H9 (cell line): ENCODE measurements at regions not wholly inside any gene's neighbourhood (a gene's known extent, or its start where the extent isn't known, plus 50 kb on each side); places are given as distances from the start of the nearest gene placed in this dataset.

Source experiments
- DNase-seq: peaks from one replicate; pipeline ENCODE4 v3.0.0-alpha.2; 2017
- H2AFZ ChIP-seq: one replicate; pipeline ENCODE4 v1.6.1; 2013; ENCODE audit warnings: mild to moderate bottlenecking, low read length, control low read depth, moderate library complexity
- H2AK5ac ChIP-seq: 2 replicates; pipeline ENCODE4 v1.6.1; 2013; ENCODE audit warnings: low read length, control low read depth, mixed read lengths; ENCODE audit not compliant: insufficient read length
- H2BK120ac ChIP-seq: one replicate; pipeline ENCODE4 v1.6.1; 2013; ENCODE audit warnings: low read depth, mild to moderate bottlenecking, low read length, control low read depth, inconsistent platforms; ENCODE audit not compliant: poor library complexity, severe bottlenecking
- H2BK12ac ChIP-seq: 2 replicates; pipeline ENCODE4 v1.6.1; 2013; ENCODE audit warnings: low read length, control low read depth, mixed read lengths, low read depth; ENCODE audit not compliant: insufficient read length
- H2BK15ac ChIP-seq: 2 replicates; pipeline ENCODE4 v1.6.1; 2013; ENCODE audit warnings: low read depth, low read length, control low read depth
- H2BK20ac ChIP-seq: one replicate; pipeline ENCODE4 v1.6.1; 2013; ENCODE audit warnings: low read depth, mild to moderate bottlenecking, low read length, control low read depth, inconsistent platforms; ENCODE audit not compliant: poor library complexity, severe bottlenecking
- H2BK5ac ChIP-seq: 2 replicates; pipeline ENCODE4 v1.6.1; 2013; ENCODE audit warnings: low read length, control low read depth, mixed read lengths; ENCODE audit not compliant: insufficient read length
- H3K14ac ChIP-seq: 2 replicates; pipeline ENCODE4 v1.6.1; 2013; ENCODE audit warnings: low read length, control low read depth; ENCODE audit not compliant: insufficient read depth
- H3K18ac ChIP-seq: 2 replicates; pipeline ENCODE4 v1.6.1; 2013; ENCODE audit warnings: low read depth, mild to moderate bottlenecking, mixed read lengths, low read length, control low read depth; ENCODE audit not compliant: insufficient read length
- H3K23ac ChIP-seq: 2 replicates; pipeline ENCODE4 v1.6.1; 2013; ENCODE audit warnings: low read length, control low read depth, mixed read lengths, low read depth; ENCODE audit not compliant: insufficient read length
- H3K23me2 ChIP-seq: 2 replicates; pipeline ENCODE4 v1.6.1; 2013; ENCODE audit warnings: low read depth, mild to moderate bottlenecking, mixed read lengths, low read length, control low read depth; ENCODE audit not compliant: insufficient read length, poor library complexity, severe bottlenecking
- H3K27ac ChIP-seq: 2 replicates; pipeline ENCODE4 v1.5.1; 2013; ENCODE audit warnings: low read length, control low read depth, mixed read lengths, low read depth; ENCODE audit not compliant: insufficient read length
- H3K27me3 ChIP-seq: 2 replicates; pipeline ENCODE4 v1.6.1; 2013; ENCODE audit warnings: low read length, control low read depth, inconsistent platforms; ENCODE audit not compliant: insufficient read depth
- H3K4ac ChIP-seq: 2 replicates; pipeline ENCODE4 v1.6.1; 2013; ENCODE audit warnings: low read depth, mild to moderate bottlenecking, control low read depth, inconsistent platforms, low read length, moderate library complexity
- H3K4me1 ChIP-seq: 2 replicates; pipeline ENCODE4 v1.6.1; 2013; ENCODE audit warnings: low read length, control low read depth, inconsistent platforms; ENCODE audit not compliant: insufficient read depth
- H3K4me2 ChIP-seq: 2 replicates; pipeline ENCODE4 v1.6.1; 2013; ENCODE audit warnings: low read length, control low read depth, mixed read lengths; ENCODE audit not compliant: insufficient read length, insufficient read depth
- H3K56ac ChIP-seq: 2 replicates; pipeline ENCODE4 v1.6.1; 2013; ENCODE audit warnings: low read depth, mild to moderate bottlenecking, mixed read lengths, low read length, control low read depth; ENCODE audit not compliant: insufficient read length
- H3K79me1 ChIP-seq: 2 replicates; pipeline ENCODE4 v1.6.1; 2013; ENCODE audit warnings: low read depth, mild to moderate bottlenecking, moderate library complexity, low read length, control low read depth, inconsistent platforms; ENCODE audit not compliant: insufficient read depth, poor library complexity, severe bottlenecking
- H3K79me2 ChIP-seq: 2 replicates; pipeline ENCODE4 v1.6.1; 2013; ENCODE audit warnings: low read length, control low read depth, inconsistent platforms; ENCODE audit not compliant: insufficient read depth
- H3K9ac ChIP-seq: 2 replicates; pipeline ENCODE4 v1.6.1; 2013; ENCODE audit warnings: low read length, control low read depth, mixed read lengths; ENCODE audit not compliant: insufficient read length; ENCODE audit errors: extremely low read depth
- H3K9me3 ChIP-seq: one replicate; pipeline ENCODE4 v1.6.1; 2013; ENCODE audit warnings: low read depth, low read length, inconsistent platforms; ENCODE audit not compliant: control insufficient read depth
- H3T11ph ChIP-seq: one replicate; pipeline ENCODE4 v1.6.1; 2013; ENCODE audit warnings: mild to moderate bottlenecking, low read length, control low read depth, inconsistent platforms
- H4K20me1 ChIP-seq: one replicate; pipeline ENCODE4 v1.6.1; 2013; ENCODE audit not compliant: control insufficient read depth, insufficient read length, insufficient read depth
- H4K5ac ChIP-seq: 2 replicates; pipeline ENCODE4 v1.6.1; 2013; ENCODE audit warnings: low read depth, mild to moderate bottlenecking, mixed read lengths, low read length, control low read depth; ENCODE audit not compliant: insufficient read length
- H4K8ac ChIP-seq: replicated peaks from 2 replicates; pipeline ENCODE4 v1.6.1; 2013; ENCODE audit warnings: low read length, control low read depth, mixed read lengths, low read depth; ENCODE audit not compliant: insufficient read length
- H4K91ac ChIP-seq: 2 replicates; pipeline ENCODE4 v1.6.1; 2013; ENCODE audit warnings: low read depth, mild to moderate bottlenecking, moderate library complexity, mixed read lengths, low read length, control low read depth; ENCODE audit not compliant: insufficient read length
- H3K27ac Mint-ChIP-seq, 3 experiments: 2 replicates in 2 of 3; 3 replicates in 1 of 3; pipeline ENCODE4 v1.8.0; 2020 to 2021; ENCODE audit warnings: mixed read lengths in 3 of 3, mild to moderate bottlenecking in 1 of 3, moderate library complexity in 1 of 3
- H3K27me3 Mint-ChIP-seq: 2 replicates; pipeline ENCODE4 v1.8.0; 2021; ENCODE audit warnings: low read depth, mild to moderate bottlenecking, moderate library complexity, mixed read lengths
- H3K36me3 Mint-ChIP-seq, 3 experiments: 2 replicates in 2 of 3; 3 replicates in 1 of 3; pipeline ENCODE4 v1.8.0; 2020 to 2021; ENCODE audit warnings: low read depth in 3 of 3, mixed read lengths in 3 of 3; ENCODE audit not compliant: insufficient read depth in 1 of 3
- H3K4me1 Mint-ChIP-seq, 2 experiments: 2 replicates each; pipeline ENCODE4 v1.8.0; 2020; ENCODE audit warnings: mixed read lengths in 2 of 2
- H3K4me3 Mint-ChIP-seq, 2 experiments: 2 replicates in 1 of 2; 3 replicates in 1 of 2; pipeline ENCODE4 v1.8.0; 2020 to 2021; ENCODE audit warnings: mild to moderate bottlenecking in 2 of 2, mixed read lengths in 2 of 2, moderate library complexity in 1 of 2
- H3K9me3 Mint-ChIP-seq, 2 experiments: 2 replicates in 1 of 2; 3 replicates in 1 of 2; pipeline ENCODE4 v1.8.0; 2020; ENCODE audit warnings: mild to moderate bottlenecking in 2 of 2, mixed read lengths in 2 of 2, moderate library complexity in 1 of 2
- WGBS: extraction: QIAGEN DNeasy Blood & Tissue Kit; methylation state at CpG from one replicate; pipeline ENCODE4 v1.1.7; 2013; ENCODE audit warnings: missing lambda C conversion rate, low lambda C conversion rate, mixed read lengths; ENCODE audit not compliant: insufficient read length; ENCODE audit errors: extremely low coverage; 5-methylcytosine and 5-hydroxymethylcytosine counted together
- TF ChIP-seq, protein P1 (sequence below): fragments of 200-600 bp; sonication (generic); conservative IDR thresholded peaks from 3 replicates; pipeline ENCODE4 v1.8.0; 2021; ENCODE audit warnings: antibody characterized with exemption, mild to moderate bottlenecking

DNA sequence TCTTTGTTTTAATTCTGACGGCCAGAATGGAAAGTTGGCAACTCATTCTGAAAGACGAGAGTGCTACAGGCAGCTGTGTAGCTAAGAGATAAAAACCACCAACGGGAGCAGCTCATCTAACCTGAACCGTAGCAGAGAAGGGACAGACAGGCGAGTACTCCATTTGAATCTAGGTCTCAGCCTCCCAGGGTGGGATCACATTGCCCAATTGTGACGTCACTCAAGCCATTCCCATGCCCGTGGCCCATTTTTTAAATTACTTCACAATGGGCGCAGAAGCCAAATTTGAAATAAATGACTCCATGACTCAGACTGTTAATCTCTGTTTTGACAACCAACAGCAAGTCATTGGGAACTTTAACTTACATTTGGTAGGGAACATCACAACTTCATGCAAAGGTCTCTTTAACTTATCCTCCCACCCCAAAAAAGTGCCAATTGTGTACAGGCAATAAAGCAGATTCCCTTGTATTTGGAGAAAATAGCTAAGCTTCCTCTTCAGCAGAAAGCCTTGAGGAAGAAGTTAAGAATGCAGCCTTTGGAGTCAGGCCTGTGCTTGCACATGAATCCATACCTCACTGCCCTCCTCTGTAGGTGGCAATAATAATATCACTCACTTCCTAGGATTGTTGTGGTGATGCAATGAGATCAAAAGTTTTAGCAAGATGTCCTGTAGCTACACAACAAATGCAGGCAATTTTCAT is 93.2 kb upstream of the KIF5B start:
- H3K9ac ChIP-seq = no peak overlapping the region
- H3K23me2 ChIP-seq = no peaks in the 10 kb centered on the region
- no peak overlapping the region for H3K23ac ChIP-seq
- H4K5ac ChIP-seq = no peak overlapping the region
- H3K79me1 ChIP-seq = no peaks in the 10 kb centered on the region
- H2BK20ac ChIP-seq = no peak overlapping the region
- H2BK15ac ChIP-seq = no peak overlapping the region
- H3K4me3 Mint-ChIP-seq = no peak overlapping the region
- DNase-seq = no peak
- no peaks in the 10 kb centered on the region for H3K27me3 ChIP-seq
- H4K8ac ChIP-seq = no peak overlapping the region
- H3K14ac ChIP-seq = no peak overlapping the region
- H3K79me2 ChIP-seq = no peaks in the 10 kb centered on the region
- H3K9me3 ChIP-seq = no peaks in the 10 kb centered on the region
- no peak overlapping the region for H3K27ac ChIP-seq
- peaks cover 0 to 13% (median 4%) of the 10 kb centered on the region in 3 experiments; a peak in 3 of 7 replicates for H3K36me3 Mint-ChIP-seq
- H3K4me2 ChIP-seq = no peak overlapping the region
- H3K9me3 Mint-ChIP-seq = peaks cover 10 to 11% of the 10 kb centered on the region in 2 experiments
- no peak overlapping the region for H3K18ac ChIP-seq
- H2BK12ac ChIP-seq = no peak overlapping the region
- TF ChIP-seq, protein P1, sequence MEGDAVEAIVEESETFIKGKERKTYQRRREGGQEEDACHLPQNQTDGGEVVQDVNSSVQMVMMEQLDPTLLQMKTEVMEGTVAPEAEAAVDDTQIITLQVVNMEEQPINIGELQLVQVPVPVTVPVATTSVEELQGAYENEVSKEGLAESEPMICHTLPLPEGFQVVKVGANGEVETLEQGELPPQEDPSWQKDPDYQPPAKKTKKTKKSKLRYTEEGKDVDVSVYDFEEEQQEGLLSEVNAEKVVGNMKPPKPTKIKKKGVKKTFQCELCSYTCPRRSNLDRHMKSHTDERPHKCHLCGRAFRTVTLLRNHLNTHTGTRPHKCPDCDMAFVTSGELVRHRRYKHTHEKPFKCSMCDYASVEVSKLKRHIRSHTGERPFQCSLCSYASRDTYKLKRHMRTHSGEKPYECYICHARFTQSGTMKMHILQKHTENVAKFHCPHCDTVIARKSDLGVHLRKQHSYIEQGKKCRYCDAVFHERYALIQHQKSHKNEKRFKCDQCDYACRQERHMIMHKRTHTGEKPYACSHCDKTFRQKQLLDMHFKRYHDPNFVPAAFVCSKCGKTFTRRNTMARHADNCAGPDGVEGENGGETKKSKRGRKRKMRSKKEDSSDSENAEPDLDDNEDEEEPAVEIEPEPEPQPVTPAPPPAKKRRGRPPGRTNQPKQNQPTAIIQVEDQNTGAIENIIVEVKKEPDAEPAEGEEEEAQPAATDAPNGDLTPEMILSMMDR = no peak
- H3K4me1 Mint-ChIP-seq = peaks cover 14% of the 10 kb centered on the region in 2 experiments; a peak in 3 of 4 replicates
- no peak overlapping the region for H3T11ph ChIP-seq
- H4K91ac ChIP-seq = no peak overlapping the region
- H3K27ac Mint-ChIP-seq = peak overlapping the region in 1 of 3 experiments; percentile 65; a peak in 4 of 7 replicates
- H3K56ac ChIP-seq = no peak overlapping the region
- H2BK120ac ChIP-seq = no peak overlapping the region
- H3K4ac ChIP-seq = no peak overlapping the region
- H2AK5ac ChIP-seq = no peak overlapping the region
- H3K4me1 ChIP-seq = no peaks in the 10 kb centered on the region
- H2AFZ ChIP-seq = no peak overlapping the region
- H4K20me1 ChIP-seq = no peaks in the 10 kb centered on the region
- H2BK5ac ChIP-seq = no peak overlapping the region
- no CpG with 5 or more reads among the region's 8 CpGs for WGBS
- no peaks in the 10 kb centered on the region for H3K27me3 Mint-ChIP-seq
